ENCODE measurements at regions not wholly inside any gene's neighbourhood (a gene's known extent, or its start where the extent isn't known, plus 50 kb on each side); places are given as distances from the start of the nearest gene placed in this dataset.

DNA sequence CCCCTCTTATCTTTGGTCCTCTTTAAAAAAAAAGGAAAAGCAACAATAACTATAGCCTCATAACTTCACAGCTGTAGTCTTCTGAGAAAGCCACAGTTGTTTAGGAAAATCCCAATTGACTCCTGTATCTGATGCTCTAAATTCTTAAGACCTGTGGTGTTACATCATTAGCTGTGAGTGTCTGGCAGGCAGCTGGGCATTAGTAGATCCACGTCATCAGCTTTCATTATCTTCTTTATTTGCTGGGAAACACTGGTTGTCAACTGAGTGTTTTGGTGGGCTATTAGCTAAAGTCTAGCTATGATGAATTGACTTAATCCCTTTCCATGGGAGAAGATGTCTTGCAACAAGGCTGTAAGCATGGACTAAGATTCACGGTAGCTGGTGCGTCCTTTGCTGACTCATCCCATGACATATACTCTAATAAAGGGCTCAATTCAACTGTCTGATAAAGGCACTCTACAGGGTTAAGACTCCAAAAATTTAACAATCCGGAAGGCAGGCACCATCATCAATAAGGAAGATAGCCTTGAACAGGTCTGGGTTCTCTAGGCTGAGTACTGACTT is 517.2 kb downstream of the PLCL1 start:
- TF ChIP-seq, protein P1, sequence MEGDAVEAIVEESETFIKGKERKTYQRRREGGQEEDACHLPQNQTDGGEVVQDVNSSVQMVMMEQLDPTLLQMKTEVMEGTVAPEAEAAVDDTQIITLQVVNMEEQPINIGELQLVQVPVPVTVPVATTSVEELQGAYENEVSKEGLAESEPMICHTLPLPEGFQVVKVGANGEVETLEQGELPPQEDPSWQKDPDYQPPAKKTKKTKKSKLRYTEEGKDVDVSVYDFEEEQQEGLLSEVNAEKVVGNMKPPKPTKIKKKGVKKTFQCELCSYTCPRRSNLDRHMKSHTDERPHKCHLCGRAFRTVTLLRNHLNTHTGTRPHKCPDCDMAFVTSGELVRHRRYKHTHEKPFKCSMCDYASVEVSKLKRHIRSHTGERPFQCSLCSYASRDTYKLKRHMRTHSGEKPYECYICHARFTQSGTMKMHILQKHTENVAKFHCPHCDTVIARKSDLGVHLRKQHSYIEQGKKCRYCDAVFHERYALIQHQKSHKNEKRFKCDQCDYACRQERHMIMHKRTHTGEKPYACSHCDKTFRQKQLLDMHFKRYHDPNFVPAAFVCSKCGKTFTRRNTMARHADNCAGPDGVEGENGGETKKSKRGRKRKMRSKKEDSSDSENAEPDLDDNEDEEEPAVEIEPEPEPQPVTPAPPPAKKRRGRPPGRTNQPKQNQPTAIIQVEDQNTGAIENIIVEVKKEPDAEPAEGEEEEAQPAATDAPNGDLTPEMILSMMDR (IDR thresholded peaks at IDR 0.05) = no peak
- no peak for TF ChIP-seq EZH2 (IDR thresholded peaks at IDR 0.05; ENCODE audit: borderline replicate concordance, insufficient read depth, low read depth, low read length, poor library complexity, severe bottlenecking)
